ENCODE measurements at regions not wholly inside any gene's neighbourhood (a gene's known extent, or its start where the extent isn't known, plus 50 kb on each side); places are given as distances from the start of the nearest gene placed in this dataset.

GRCh38 chr14:58717813-58718212 lies 80.1 kb downstream of the DACT1 start:
- no peak for DNase-seq (ENCODE audit: extremely low spot score)
- no peaks in the 10 kb centered on the region for H3K36me3 ChIP-seq
- intact Hi-C loops (cut with DNase I), result no loop called here
- H3K4me3 ChIP-seq, result no peak overlapping the region
- no peaks in the 10 kb centered on the region for H3K27me3 ChIP-seq
- no peaks in the 10 kb centered on the region for H3K4me1 ChIP-seq
- H3K27ac ChIP-seq (replicated peaks in 1 of 4), result no peak overlapping the region
- H3K9me3 ChIP-seq, result no peaks in the 10 kb centered on the region
- no peak for TF ChIP-seq EP300 (IDR thresholded peaks at IDR 0.05)
- no peak for TF ChIP-seq POLR2A (IDR thresholded peaks at IDR 0.05; ENCODE audit: low read depth)
- TF ChIP-seq POLR2AphosphoS5 (IDR thresholded peaks at IDR 0.05), result no peak
- TF ChIP-seq CTCF (IDR thresholded peaks at IDR 0.05), result no peak
- WGBS, result 52% methylated on average over 2 of the region's 2 CpGs

DNA sequence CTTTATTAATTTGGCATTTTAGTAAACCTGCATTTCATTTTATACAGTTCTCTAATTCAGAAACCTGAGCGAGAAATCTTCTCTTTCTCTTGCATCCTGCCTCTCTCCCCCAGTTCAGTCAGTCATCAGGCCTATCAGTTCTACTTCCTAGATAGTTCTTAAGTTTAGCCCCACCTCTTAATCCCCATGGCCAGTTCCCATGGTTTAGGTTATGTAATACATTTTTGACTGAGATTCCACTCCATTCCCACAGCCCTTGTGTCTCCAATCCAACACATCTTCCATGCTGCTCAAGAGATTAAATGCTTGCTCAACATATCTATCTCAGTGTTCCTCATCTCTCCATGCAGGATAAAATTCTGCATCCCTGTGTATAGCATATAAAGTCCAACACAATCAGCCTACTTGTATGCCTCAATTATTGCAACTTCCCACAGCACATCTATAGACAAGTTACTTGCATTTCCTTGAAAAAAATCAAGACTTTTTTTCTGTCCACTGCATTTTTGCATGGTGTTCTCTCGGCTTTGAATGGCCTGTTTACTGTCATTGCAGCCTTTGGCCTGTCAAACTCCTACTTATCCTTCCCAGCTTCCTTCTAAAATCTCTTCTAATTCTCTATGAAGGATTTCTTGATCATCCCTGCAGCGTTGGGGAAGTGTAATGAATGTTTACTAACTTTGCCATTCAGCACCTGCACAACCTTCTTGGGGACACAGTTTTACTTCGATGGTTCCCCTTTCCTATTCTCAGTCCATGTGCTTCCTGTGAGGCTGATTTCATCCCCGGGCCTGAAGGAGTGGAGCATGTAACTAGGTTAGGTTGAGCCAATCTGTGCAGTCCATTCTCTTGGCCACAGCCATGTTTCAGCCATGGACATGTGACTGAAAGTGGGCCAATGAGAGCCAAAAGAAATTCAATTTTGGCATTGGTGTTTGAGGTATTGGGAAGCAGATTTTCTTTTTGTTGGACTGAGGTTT lies 80.8 kb downstream of the DACT1 start:
- no peak for DNase-seq (ENCODE audit: extremely low spot score)
- 85% methylated on average over 5 of the region's 5 CpGs for WGBS
- intact Hi-C loops (cut with DNase I), result no loop called here
- TF ChIP-seq CTCF (IDR thresholded peaks at IDR 0.05) (no peak), POLR2AphosphoS5 (IDR thresholded peaks at IDR 0.05) (no peak), POLR2A (IDR thresholded peaks at IDR 0.05; ENCODE audit: low read depth) (no peak), EP300 (IDR thresholded peaks at IDR 0.05) (no peak)
- no peak overlapping the region for H3K4me3 ChIP-seq
- no peak overlapping the region for H3K27ac ChIP-seq (replicated peaks in 1 of 4)
- H3K9me3 ChIP-seq, result no peaks in the 10 kb centered on the region
- no peaks in the 10 kb centered on the region for H3K4me1 ChIP-seq
- no peaks in the 10 kb centered on the region for H3K36me3 ChIP-seq
- no peaks in the 10 kb centered on the region for H3K27me3 ChIP-seq

- no peaks in the 10 kb centered on the region for H3K4me1 ChIP-seq
- H3K4me3 ChIP-seq, result no peak overlapping the region
- H3K27ac ChIP-seq (replicated peaks in 1 of 4), result no peak overlapping the region
- H3K9me3 ChIP-seq, result no peaks in the 10 kb centered on the region
- WGBS, result 89% methylated on average over 3 of the region's 3 CpGs
- H3K36me3 ChIP-seq, result no peaks in the 10 kb centered on the region
- intact Hi-C loops (cut with DNase I), result no loop called here
- TF ChIP-seq CTCF (IDR thresholded peaks at IDR 0.05) (no peak), POLR2A (IDR thresholded peaks at IDR 0.05; ENCODE audit: low read depth) (no peak), EP300 (IDR thresholded peaks at IDR 0.05) (no peak), POLR2AphosphoS5 (IDR thresholded peaks at IDR 0.05) (no peak)
- no peak for DNase-seq (ENCODE audit: extremely low spot score)
- H3K27me3 ChIP-seq, result no peaks in the 10 kb centered on the region
These were observed 84.0 kb downstream of the DACT1 start for GRCh38 chr14:58721723-58722122.

DNA sequence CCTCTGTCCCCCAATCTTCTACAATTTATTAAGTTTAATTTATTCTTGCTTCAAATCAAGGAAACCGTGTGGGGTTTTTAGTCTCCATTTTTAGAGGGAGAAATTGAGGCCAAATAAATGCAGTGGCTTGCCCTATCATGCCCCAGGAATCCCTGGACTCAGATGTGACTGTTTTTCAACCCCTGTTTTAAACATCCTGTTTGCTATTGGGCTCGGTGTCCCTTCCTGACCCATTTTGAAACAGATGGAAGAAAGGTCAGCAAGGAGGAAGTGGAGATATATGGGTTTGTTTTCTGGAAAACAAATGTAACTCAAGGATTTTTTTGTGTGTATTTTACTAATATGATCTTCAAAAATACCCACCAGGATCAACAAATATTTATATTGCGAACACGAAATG lies 84.7 kb downstream of the DACT1 start:
- Histone ChIP-seq H3K27ac (replicated peaks in 1 of 4) (no peak overlapping the region), H3K27me3 (no peaks in the 10 kb centered on the region), H3K4me3 (no peak overlapping the region), H3K4me1 (no peaks in the 10 kb centered on the region), H3K9me3 (no peaks in the 10 kb centered on the region), H3K36me3 (no peaks in the 10 kb centered on the region)
- WGBS, result 81% methylated on average over 4 of the region's 4 CpGs
- no peak for DNase-seq (ENCODE audit: extremely low spot score)
- intact Hi-C loops (cut with DNase I), result no loop called here
- TF ChIP-seq CTCF (IDR thresholded peaks at IDR 0.05), result no peak

DNA sequence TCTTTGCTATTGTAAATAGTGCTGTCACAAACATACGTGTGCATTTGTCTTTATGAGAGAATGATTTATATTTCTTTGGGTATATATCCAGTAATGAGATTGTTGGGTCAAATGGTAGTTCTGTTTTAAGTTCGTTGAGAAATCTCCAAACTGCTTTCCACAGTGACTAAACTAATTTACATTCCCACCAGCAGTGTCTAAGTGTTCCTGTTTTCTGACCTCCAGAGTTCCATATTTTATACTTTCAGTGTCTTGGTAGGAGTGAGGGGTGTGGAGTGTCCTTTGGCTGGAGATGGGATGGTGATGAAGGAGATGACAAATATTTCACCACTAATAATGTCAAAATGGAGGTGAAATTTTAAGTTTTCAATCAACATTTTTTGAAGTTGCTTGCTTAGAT lies 86.4 kb downstream of the DACT1 start:
- no peak overlapping the region for H3K27ac ChIP-seq (replicated peaks in 1 of 4)
- no peaks in the 10 kb centered on the region for H3K27me3 ChIP-seq
- no peaks in the 10 kb centered on the region for H3K36me3 ChIP-seq
- intact Hi-C loops (cut with DNase I), result no loop called here
- H3K4me1 ChIP-seq, result no peaks in the 10 kb centered on the region
- no peak for DNase-seq (ENCODE audit: extremely low spot score)
- no peak for TF ChIP-seq EP300 (IDR thresholded peaks at IDR 0.05)
- TF ChIP-seq POLR2AphosphoS5 (IDR thresholded peaks at IDR 0.05), result no peak
- TF ChIP-seq CTCF (IDR thresholded peaks at IDR 0.05), result no peak
- no peak for TF ChIP-seq POLR2A (IDR thresholded peaks at IDR 0.05; ENCODE audit: low read depth)
- H3K4me3 ChIP-seq, result no peak overlapping the region
- H3K9me3 ChIP-seq, result no peaks in the 10 kb centered on the region
- 73% methylated on average over 2 of the region's 2 CpGs for WGBS
